GM12878 (cell line): ENCODE measurements at regions not wholly inside any gene's neighbourhood (a gene's known extent, or its start where the extent isn't known, plus 50 kb on each side); places are given as distances from the start of the nearest gene placed in this dataset.
"Not testable (repeated sequence)": the region's sequence is repeated elsewhere in the genome, so short reads cannot be mapped to it uniquely, and the experiment has no call there.

Source experiments
- EGR1 ChIP-seq, 2 experiments: IDR thresholded peaks; 1 replicate in 1 of 2; 2 replicates in 1 of 2; pipeline ENCODE4 v1.6.1; 2011 to 2012; ENCODE audit warnings: low read depth in 2 of 2, low read length in 2 of 2, borderline replicate concordance in 1 of 2, mild to moderate bottlenecking in 1 of 2, moderate library complexity in 1 of 2
- ETV6 ChIP-seq, 2 experiments: fragments of 450-650 bp in 1 of 2; IDR thresholded peaks in 1 of 2; conservative IDR thresholded peaks in 1 of 2; 2 replicates each; pipeline ENCODE4 v1.6.1; 2014; ENCODE audit warnings: antibody characterized with exemption in 1 of 2, borderline replicate concordance in 1 of 2, low read depth in 1 of 2, mild to moderate bottlenecking in 1 of 2, moderate library complexity in 1 of 2
- HDAC6 ChIP-seq: fragments of 200-600 bp; sonication (generic); IDR thresholded peaks from one replicate; pipeline ENCODE4 v1.8.0; 2017; ENCODE audit warnings: antibody characterized with exemption; ENCODE audit not compliant: unreplicated experiment
- LARP7 ChIP-seq: fragments of 450-650 bp; IDR thresholded peaks from 2 replicates; pipeline ENCODE4 v1.6.1; 2017; ENCODE audit warnings: mild to moderate bottlenecking
- NFYB ChIP-seq: IDR thresholded peaks from 2 replicates; pipeline ENCODE4 v1.6.1; 2011; ENCODE audit warnings: low read depth, mild to moderate bottlenecking, low read length, improper control_type of control experiment, moderate library complexity; ENCODE audit not compliant: insufficient read depth
- PBX3 ChIP-seq: IDR thresholded peaks from 2 replicates; pipeline ENCODE4 v1.6.1; 2011; ENCODE audit warnings: mild to moderate bottlenecking, low read depth, low read length, moderate library complexity; ENCODE audit not compliant: insufficient replicate concordance
- POLR2A ChIP-seq: IDR thresholded peaks from 2 replicates; pipeline ENCODE4 v1.6.1; 2011; ENCODE audit warnings: low read depth, mild to moderate bottlenecking, low read length
- RBBP5 ChIP-seq: fragments of 200-600 bp; sonication (generic); conservative IDR thresholded peaks from 2 replicates; pipeline ENCODE4 v1.6.1; 2016
- TCF3 ChIP-seq: IDR thresholded peaks from 2 replicates; pipeline ENCODE4 v1.6.1; 2012; ENCODE audit warnings: low read depth, mild to moderate bottlenecking, low read length, borderline replicate concordance; ENCODE audit not compliant: insufficient read depth
- YY1 ChIP-seq: IDR thresholded peaks from 2 replicates; pipeline ENCODE4 v1.6.1; 2011; ENCODE audit warnings: low read depth, mild to moderate bottlenecking, low read length
- ZNF217 ChIP-seq: fragments of 450-650 bp; IDR thresholded peaks from 2 replicates; pipeline ENCODE4 v1.6.1; 2017; ENCODE audit warnings: antibody characterized with exemption, mild to moderate bottlenecking
- ZNF274 ChIP-seq: IDR thresholded peaks from one replicate; pipeline ENCODE4 v1.8.0; 2011; ENCODE audit not compliant: insufficient read length, insufficient read depth

GRCh38 chr10:33867199-33867789 is 532.8 kb upstream of the NRP1 start:
- TF ChIP-seq ETV6 (conservative IDR thresholded peaks at IDR 0.05 in 1 of 2, IDR thresholded peaks at IDR 0.05 in 1 of 2; ENCODE audit: borderline replicate concordance in 1 of 2, low read depth in 1 of 2); NFYB; ZNF274; POLR2A; TCF3; PBX3; HDAC6; YY1; ZNF217; EGR1 (IDR thresholded peaks at IDR 0.05; ENCODE audit: borderline replicate concordance in 1 of 2, low read depth in 2 of 2, low read length in 2 of 2); RBBP5; LARP7: not testable (repeated sequence)
